ENCODE measurements at regions not wholly inside any gene's neighbourhood (a gene's known extent, or its start where the extent isn't known, plus 50 kb on each side); places are given as distances from the start of the nearest gene placed in this dataset.
"Not testable (repeated sequence)": the region's sequence is repeated elsewhere in the genome, so short reads cannot be mapped to it uniquely, and the experiment has no call there.

- DNase-seq = no peak
Observed at GRCh38 chr12:131318045-131318685, 364.5 kb downstream of the ADGRD1 start.

DNA sequence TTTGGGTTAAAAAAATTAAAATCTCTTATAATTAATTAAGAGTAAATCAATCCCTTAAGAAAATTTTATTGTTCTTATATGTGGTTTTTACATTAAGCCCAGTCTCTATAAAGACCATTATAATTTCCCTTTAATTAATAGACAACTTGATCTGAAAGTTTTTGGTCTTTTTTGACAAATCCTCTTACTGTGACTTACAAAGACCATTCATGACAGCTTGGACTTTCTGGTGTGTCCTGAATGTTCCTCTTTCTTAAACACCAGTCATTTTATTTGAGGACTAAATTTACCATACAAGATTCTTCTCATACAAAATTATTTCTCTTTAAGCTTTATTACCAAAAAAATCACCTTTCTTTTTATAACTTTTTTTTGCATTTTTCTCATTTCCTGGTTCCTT is 368.3 kb downstream of the ADGRD1 start:
- no peak for DNase-seq

- not testable (repeated sequence) for DNase-seq
Observed at GRCh38 chr12:131322460-131322859, 368.8 kb downstream of the ADGRD1 start.

- no peak for DNase-seq
Observed at GRCh38 chr12:131323879-131324278, 370.2 kb downstream of the ADGRD1 start.

- no peak for DNase-seq
Observed at GRCh38 chr12:131327521-131328488, 374.1 kb downstream of the ADGRD1 start.

- not testable (repeated sequence) for DNase-seq
Observed at GRCh38 chr12:131328861-131329845, 375.4 kb downstream of the ADGRD1 start.

GRCh38 chr12:131330106-131330815 is 376.6 kb downstream of the ADGRD1 start:
- no peak for DNase-seq

- DNase-seq = no peak
Observed at GRCh38 chr12:131331148-131331750, 377.5 kb downstream of the ADGRD1 start.

DNA sequence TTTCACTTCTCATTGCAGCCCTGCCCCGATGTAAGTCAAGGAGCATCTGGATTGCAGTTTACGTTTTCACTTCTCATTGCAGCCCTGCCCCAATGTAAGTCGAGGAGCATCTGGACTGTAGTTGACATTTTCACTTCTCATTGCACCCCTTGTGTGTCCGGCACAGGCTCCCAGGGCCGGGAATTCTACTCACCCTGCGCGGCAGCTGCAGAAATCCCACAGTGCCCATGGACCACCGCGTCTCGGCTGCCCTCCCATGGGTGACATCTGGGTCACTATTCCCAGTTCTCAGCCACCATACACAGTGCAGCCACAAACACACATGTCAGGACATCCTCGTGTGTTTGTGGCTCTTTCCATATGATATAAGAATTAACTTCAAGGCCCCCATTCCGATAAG is 378.5 kb downstream of the ADGRD1 start:
- no peak for DNase-seq

GRCh38 chr12:131333136-131333535 is 377.8 kb upstream of the SFSWAP start:
- DNase-seq = no peak

DNA sequence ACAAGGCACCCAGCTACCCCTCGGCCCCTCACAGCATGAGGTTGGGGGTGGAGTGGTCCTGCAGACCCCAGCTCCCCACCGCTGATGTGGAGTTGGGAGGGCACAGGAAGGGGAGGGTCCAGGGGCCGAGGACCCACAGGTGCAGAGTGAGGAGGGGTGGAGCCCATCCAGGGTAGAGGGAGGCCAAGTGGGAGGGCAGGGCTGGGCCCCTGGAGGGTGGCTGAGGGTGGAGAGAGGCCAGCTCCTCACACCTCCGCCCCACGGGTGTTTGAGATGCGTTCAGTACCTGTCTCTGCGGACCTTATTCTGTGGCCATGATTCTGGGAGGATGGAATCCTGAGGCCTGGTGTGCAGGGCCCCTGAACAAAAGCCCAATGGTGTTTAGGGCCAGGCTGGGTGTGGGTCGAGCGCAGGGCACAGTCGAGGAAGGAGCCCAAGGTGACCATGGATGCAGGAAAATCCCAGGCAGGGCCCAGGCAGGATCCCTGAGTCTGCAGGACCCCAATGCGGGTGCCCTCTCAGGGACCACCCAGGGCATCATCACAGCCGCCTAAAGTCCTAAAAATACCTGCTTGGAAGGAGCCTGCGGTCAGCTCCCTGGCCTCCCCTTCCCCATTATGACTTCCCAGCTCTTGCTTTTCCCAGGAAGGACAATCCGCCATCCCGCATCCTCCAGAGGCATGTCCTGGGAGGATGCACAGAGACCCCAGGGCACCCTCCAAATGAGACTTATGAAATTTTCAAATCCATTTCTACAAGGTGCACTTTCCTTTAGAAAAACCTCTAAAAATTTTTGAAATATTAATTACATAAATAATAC is 377.1 kb upstream of the SFSWAP start:
- no peak for DNase-seq

DNA sequence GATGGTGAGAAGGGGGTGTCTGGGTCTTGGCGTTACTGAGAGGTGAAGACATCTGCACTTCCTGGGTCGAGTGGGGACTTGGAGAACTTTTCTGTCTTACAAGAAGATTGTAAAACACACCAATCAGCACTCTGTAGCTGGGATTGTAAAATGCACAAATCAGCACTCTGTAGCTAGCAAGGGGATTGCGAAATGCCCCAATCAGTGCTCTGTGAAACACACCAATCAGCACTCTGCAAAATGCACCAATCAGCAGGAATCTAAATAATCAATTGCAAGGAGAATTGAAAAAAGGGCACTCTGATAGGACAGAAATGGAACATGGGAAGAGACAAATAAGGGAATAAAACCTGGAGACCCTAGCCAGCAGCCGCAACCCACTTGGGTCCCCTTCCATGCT is 376.1 kb upstream of the SFSWAP start:
- no peak for DNase-seq

GRCh38 chr12:131335456-131335855 is 375.4 kb upstream of the SFSWAP start:
- no peak for DNase-seq

DNA sequence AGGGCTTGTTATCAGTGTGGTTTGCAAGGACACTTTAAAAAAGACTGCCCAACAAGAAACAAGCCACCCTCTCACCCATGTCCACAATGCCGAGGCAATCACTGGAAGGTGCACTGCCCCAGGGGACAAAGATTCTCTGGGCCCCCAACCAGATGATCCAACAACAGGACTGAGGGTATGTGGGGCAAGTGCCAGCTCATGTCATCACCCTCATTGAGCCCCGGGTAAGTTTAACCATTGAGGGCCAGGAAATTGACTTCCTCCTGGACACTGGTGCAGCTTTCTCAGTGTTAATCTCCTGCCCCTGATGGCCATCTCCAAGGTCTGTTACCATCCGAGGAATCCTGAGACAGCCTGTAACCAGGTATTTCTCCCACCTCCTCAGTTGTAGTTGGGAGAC is 373.0 kb upstream of the SFSWAP start:
- DNase-seq = not testable (repeated sequence)

GRCh38 chr12:131340616-131341210 is 370.2 kb upstream of the SFSWAP start:
- no peak for DNase-seq

- not testable (repeated sequence) for DNase-seq
Observed at GRCh38 chr12:131341608-131342007, 369.3 kb upstream of the SFSWAP start.

- DNase-seq = not testable (repeated sequence)
Observed at GRCh38 chr12:131343436-131343835, 367.5 kb upstream of the SFSWAP start.

- not testable (repeated sequence) for DNase-seq
Observed at GRCh38 chr12:131344715-131345520, 366.0 kb upstream of the SFSWAP start.
